Neural cell (in vitro differentiated cells): ENCODE measurements at regions not wholly inside any gene's neighbourhood (a gene's known extent, or its start where the extent isn't known, plus 50 kb on each side); places are given as distances from the start of the nearest gene placed in this dataset.

Experiments used
- H2AFZ ChIP-seq: fragments of 200-600, 300-800 bp; sonication (generic), shearing (Covaris generic); 2 replicates; pipeline ENCODE4 v1.6.0; 2014; ENCODE audit warnings: low read depth, mild to moderate bottlenecking, antibody characterized with exemption, low read length, moderate library complexity
- H3F3A ChIP-seq: fragments of 200-600 bp; shearing (Covaris generic); 2 replicates; pipeline ENCODE4 v1.6.1; 2016; ENCODE audit warnings: mild to moderate bottlenecking, moderate library complexity, mixed read lengths, antibody characterized with exemption, low read length; ENCODE audit not compliant: insufficient read depth, poor library complexity, severe bottlenecking
- H3K27ac ChIP-seq: fragments of 200-600, 300-800 bp; sonication (generic), shearing (Covaris generic); 2 replicates; pipeline ENCODE4 v1.5.1; 2014; ENCODE audit warnings: mild to moderate bottlenecking, low read length, moderate library complexity
- H3K27me3 ChIP-seq: fragments of 300-800, 200-600 bp; sonication (generic), shearing (Covaris generic); 2 replicates; pipeline ENCODE4 v1.6.0; 2014; ENCODE audit warnings: mild to moderate bottlenecking, low read depth, low read length, moderate library complexity; ENCODE audit not compliant: insufficient read depth
- H3K36me3 ChIP-seq: fragments of 300-800, 200-600 bp; sonication (generic), shearing (Covaris generic); 2 replicates; pipeline ENCODE4 v1.5.1; 2014; ENCODE audit warnings: mild to moderate bottlenecking, antibody characterized with exemption, low read length, moderate library complexity; ENCODE audit not compliant: insufficient read depth
- H3K4me2 ChIP-seq: fragments of 300-800, 200-600 bp; sonication (generic), shearing (Covaris generic); 2 replicates; pipeline ENCODE4 v1.6.0; 2014; ENCODE audit warnings: mild to moderate bottlenecking, low read length
- H3K4me3 ChIP-seq: fragments of 300-800, 200-600 bp; sonication (generic), shearing (Covaris generic); 2 replicates; pipeline ENCODE4 v1.5.1; 2014; ENCODE audit warnings: mild to moderate bottlenecking, low read length, moderate library complexity
- H3K79me2 ChIP-seq: fragments of 200-600 bp; shearing (Covaris generic); replicated peaks from 2 replicates; pipeline ENCODE4 v1.6.0; 2014; ENCODE audit warnings: mild to moderate bottlenecking, low read length, moderate library complexity; ENCODE audit not compliant: insufficient read depth
- H3K9ac ChIP-seq: fragments of 300-800, 200-600 bp; sonication (generic), shearing (Covaris generic); 2 replicates; pipeline ENCODE4 v1.6.1; 2016; ENCODE audit warnings: mild to moderate bottlenecking, low read length, mixed read lengths
- H3K9me2 ChIP-seq: fragments of 200-600 bp; shearing (Covaris generic); 2 replicates; pipeline ENCODE4 v1.6.1; 2016; ENCODE audit warnings: mild to moderate bottlenecking, low read length, mixed read lengths; ENCODE audit not compliant: insufficient read depth
- H3K9me3 ChIP-seq: fragments of 200-600, 300-800 bp; sonication (generic), shearing (Covaris generic); 2 replicates; pipeline ENCODE4 v1.6.1; 2016; ENCODE audit warnings: mild to moderate bottlenecking, mixed run types, low read length, moderate library complexity, mixed read lengths
- H4K20me1 ChIP-seq: fragments of 200-600 bp; shearing (Covaris generic); 2 replicates; pipeline ENCODE4 v1.6.1; 2016; ENCODE audit warnings: mild to moderate bottlenecking, mixed run types; ENCODE audit not compliant: insufficient read depth
- EP300 ChIP-seq: fragments of 450-650 bp; conservative IDR thresholded peaks from 2 replicates; pipeline ENCODE4 v1.6.1; 2014; ENCODE audit warnings: antibody characterized with exemption, mild to moderate bottlenecking, moderate library complexity; ENCODE audit not compliant: poor library complexity, severe bottlenecking
- EZH2 ChIP-seq: fragments of 200-600, 300-800 bp; shearing (Covaris generic), sonication (generic); IDR thresholded peaks from 2 replicates; pipeline ENCODE4 v1.6.1; 2014; ENCODE audit warnings: antibody characterized with exemption, low read length, borderline replicate concordance, mild to moderate bottlenecking; ENCODE audit not compliant: insufficient read depth, poor library complexity, severe bottlenecking
- MXI1 ChIP-seq: fragments of 450-650 bp; conservative IDR thresholded peaks from 2 replicates; pipeline ENCODE4 v1.6.1; 2014; ENCODE audit warnings: antibody characterized with exemption, mild to moderate bottlenecking; ENCODE audit not compliant: poor library complexity, severe bottlenecking
- POLR2AphosphoS5 ChIP-seq: IDR thresholded peaks from 2 replicates; pipeline ENCODE4 v1.6.1; 2012
- RAD21 ChIP-seq: fragments of 450-650 bp; conservative IDR thresholded peaks from 2 replicates; pipeline ENCODE4 v1.6.1; 2014; ENCODE audit warnings: antibody characterized with exemption, mild to moderate bottlenecking, moderate library complexity
- SMC3 ChIP-seq: fragments of 450-650 bp; conservative IDR thresholded peaks from 2 replicates; pipeline ENCODE4 v1.6.1; 2014; ENCODE audit warnings: antibody characterized with exemption, mild to moderate bottlenecking, moderate library complexity; ENCODE audit not compliant: poor library complexity
- TAF1 ChIP-seq: IDR thresholded peaks from 2 replicates; pipeline ENCODE4 v1.6.1; 2012; ENCODE audit warnings: low read depth
- TF ChIP-seq, protein P1 (sequence below): fragments of 450-650 bp; IDR thresholded peaks from 2 replicates; pipeline ENCODE4 v1.5.1; 2014; ENCODE audit warnings: antibody characterized with exemption, mild to moderate bottlenecking, moderate library complexity; ENCODE audit not compliant: poor library complexity, severe bottlenecking
- TF ChIP-seq, protein P2 (sequence below): IDR thresholded peaks from 2 replicates; pipeline ENCODE4 v1.6.1; 2012; ENCODE audit warnings: borderline replicate concordance

DNA sequence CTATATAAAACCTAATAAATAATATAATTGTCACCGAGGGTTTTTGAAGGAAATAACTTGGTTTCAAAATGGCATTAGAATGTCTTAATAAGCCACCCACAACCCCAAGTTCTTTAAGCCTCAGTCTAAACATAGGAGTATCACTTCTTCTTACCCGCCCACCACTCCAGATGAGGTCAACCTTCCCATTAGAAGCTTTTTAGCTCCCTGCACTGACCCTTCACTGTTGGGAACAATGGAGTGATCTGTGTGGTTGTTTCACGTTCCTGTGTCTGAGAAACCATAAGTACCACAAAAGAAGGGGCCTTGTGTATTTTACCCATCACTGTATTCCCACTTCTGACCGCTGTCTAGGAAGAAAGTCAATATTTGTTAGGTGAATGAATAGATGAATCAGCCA lies 326.3 kb upstream of the ZNF521 start:
- no peak overlapping the region for H3K27ac ChIP-seq
- no peak overlapping the region for H2AFZ ChIP-seq
- H3K9me2 ChIP-seq, result no peaks in the 10 kb centered on the region
- TF ChIP-seq, protein P1, sequence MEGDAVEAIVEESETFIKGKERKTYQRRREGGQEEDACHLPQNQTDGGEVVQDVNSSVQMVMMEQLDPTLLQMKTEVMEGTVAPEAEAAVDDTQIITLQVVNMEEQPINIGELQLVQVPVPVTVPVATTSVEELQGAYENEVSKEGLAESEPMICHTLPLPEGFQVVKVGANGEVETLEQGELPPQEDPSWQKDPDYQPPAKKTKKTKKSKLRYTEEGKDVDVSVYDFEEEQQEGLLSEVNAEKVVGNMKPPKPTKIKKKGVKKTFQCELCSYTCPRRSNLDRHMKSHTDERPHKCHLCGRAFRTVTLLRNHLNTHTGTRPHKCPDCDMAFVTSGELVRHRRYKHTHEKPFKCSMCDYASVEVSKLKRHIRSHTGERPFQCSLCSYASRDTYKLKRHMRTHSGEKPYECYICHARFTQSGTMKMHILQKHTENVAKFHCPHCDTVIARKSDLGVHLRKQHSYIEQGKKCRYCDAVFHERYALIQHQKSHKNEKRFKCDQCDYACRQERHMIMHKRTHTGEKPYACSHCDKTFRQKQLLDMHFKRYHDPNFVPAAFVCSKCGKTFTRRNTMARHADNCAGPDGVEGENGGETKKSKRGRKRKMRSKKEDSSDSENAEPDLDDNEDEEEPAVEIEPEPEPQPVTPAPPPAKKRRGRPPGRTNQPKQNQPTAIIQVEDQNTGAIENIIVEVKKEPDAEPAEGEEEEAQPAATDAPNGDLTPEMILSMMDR, result no peak
- TF ChIP-seq SMC3 (no peak), EP300 (no peak), EZH2 (no peak), MXI1 (no peak), POLR2AphosphoS5 (no peak), TAF1 (no peak), RAD21 (no peak)
- TF ChIP-seq, protein P2, sequence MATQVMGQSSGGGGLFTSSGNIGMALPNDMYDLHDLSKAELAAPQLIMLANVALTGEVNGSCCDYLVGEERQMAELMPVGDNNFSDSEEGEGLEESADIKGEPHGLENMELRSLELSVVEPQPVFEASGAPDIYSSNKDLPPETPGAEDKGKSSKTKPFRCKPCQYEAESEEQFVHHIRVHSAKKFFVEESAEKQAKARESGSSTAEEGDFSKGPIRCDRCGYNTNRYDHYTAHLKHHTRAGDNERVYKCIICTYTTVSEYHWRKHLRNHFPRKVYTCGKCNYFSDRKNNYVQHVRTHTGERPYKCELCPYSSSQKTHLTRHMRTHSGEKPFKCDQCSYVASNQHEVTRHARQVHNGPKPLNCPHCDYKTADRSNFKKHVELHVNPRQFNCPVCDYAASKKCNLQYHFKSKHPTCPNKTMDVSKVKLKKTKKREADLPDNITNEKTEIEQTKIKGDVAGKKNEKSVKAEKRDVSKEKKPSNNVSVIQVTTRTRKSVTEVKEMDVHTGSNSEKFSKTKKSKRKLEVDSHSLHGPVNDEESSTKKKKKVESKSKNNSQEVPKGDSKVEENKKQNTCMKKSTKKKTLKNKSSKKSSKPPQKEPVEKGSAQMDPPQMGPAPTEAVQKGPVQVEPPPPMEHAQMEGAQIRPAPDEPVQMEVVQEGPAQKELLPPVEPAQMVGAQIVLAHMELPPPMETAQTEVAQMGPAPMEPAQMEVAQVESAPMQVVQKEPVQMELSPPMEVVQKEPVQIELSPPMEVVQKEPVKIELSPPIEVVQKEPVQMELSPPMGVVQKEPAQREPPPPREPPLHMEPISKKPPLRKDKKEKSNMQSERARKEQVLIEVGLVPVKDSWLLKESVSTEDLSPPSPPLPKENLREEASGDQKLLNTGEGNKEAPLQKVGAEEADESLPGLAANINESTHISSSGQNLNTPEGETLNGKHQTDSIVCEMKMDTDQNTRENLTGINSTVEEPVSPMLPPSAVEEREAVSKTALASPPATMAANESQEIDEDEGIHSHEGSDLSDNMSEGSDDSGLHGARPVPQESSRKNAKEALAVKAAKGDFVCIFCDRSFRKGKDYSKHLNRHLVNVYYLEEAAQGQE, result no peak
- no peaks in the 10 kb centered on the region for H4K20me1 ChIP-seq
- H3K9me3 ChIP-seq, result no peaks in the 10 kb centered on the region
- no peaks in the 10 kb centered on the region for H3K36me3 ChIP-seq
- H3K9ac ChIP-seq, result no peak overlapping the region
- no peak overlapping the region for H3K4me2 ChIP-seq
- no peaks in the 10 kb centered on the region for H3K27me3 ChIP-seq
- no peaks in the 10 kb centered on the region for H3K79me2 ChIP-seq
- no peak overlapping the region for H3K4me3 ChIP-seq
- no peaks in the 10 kb centered on the region for H3F3A ChIP-seq

DNA sequence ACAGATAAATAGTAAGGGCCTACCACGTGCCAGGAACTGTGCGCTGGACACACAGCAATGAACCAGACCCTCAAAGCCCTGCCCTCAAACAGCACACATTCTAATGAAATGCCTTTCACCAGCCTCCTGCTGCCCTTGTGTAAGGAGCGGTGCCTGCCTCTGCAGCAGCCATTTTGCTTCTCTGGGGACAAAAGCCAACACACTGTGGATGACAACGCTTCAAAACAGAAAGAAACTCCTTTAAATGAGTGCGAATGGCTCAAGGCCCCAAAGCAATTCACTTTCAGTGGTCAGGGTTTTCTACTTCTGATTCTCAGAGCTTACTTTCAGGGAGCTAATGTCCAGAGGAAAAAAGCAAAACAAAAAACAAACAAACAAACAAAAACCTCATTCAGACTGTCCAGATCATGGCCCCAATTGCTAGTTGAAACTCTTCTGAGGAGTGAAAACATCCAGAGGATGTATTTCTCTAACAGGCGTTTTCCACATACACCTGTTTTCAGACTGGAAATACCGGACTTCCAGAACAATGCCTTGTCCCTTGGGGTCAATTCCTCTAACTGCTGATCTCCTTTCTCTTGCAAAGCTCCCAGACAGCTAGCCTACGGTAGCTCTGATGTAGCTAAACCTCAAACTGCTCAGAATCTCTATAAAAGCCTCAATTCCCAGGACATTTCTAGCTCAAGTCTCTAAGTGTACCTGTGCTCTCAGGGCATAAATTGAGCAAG lies 323.3 kb upstream of the ZNF521 start:
- Histone ChIP-seq H3K9ac (no peak overlapping the region), H3K4me3 (no peak overlapping the region), H2AFZ (no peak overlapping the region), H3K27me3 (no peaks in the 10 kb centered on the region), H3K4me2 (no peak overlapping the region), H3K79me2 (no peaks in the 10 kb centered on the region), H3K9me2 (no peaks in the 10 kb centered on the region), H3K9me3 (no peaks in the 10 kb centered on the region), H4K20me1 (no peaks in the 10 kb centered on the region), H3K27ac (no peak overlapping the region), H3K36me3 (no peaks in the 10 kb centered on the region), H3F3A (no peaks in the 10 kb centered on the region)
- TF ChIP-seq TAF1 (no peak), RAD21 (no peak)
- TF ChIP-seq, protein P2, result no peak
